Psoas muscle (tissue), 7 donors: ENCODE measurements at regions not wholly inside any gene's neighbourhood (a gene's known extent, or its start where the extent isn't known, plus 50 kb on each side); places are given as distances from the start of the nearest gene placed in this dataset.

Experiments used
- ATAC-seq, 4 donors: fragments of 200-7000 bp; cut with Tn5 transposase; one replicate each; pipeline ENCODE4 v1.9.1; 2020; ENCODE audit warnings: moderate library complexity in 3 of 4, mild to moderate bottlenecking in 2 of 4
- DNase-seq, 2 donors: peaks; one replicate each; pipeline ENCODE4 v3.0.0-alpha.2; 2020
- H3K27ac ChIP-seq: fragments of 200-600 bp; one replicate; pipeline ENCODE4 v1.8.0; 2022
- H3K27me3 ChIP-seq, 3 donors: fragments of 200-600 bp in 1 of 3; one replicate each; pipeline versions ENCODE4 v1.6.1 to v1.8.0; 2013 to 2022; ENCODE audit warnings: low read length in 2 of 3, mild to moderate bottlenecking in 2 of 3, moderate library complexity in 1 of 3; ENCODE audit not compliant: insufficient read depth in 3 of 3
- H3K36me3 ChIP-seq, 2 donors: fragments of 200-600 bp in 1 of 2; one replicate each; pipeline versions ENCODE4 v1.6.1 to v1.8.0; 2013 to 2022; ENCODE audit warnings: low read depth in 1 of 2, mild to moderate bottlenecking in 1 of 2, moderate library complexity in 1 of 2; ENCODE audit not compliant: insufficient read depth in 1 of 2
- H3K4me1 ChIP-seq: fragments of 200-600 bp; one replicate; pipeline ENCODE4 v1.8.0; 2022
- H3K4me3 ChIP-seq: fragments of 200-600 bp; one replicate; pipeline ENCODE4 v1.8.0; 2022; ENCODE audit warnings: mild to moderate bottlenecking
- H3K9me3 ChIP-seq: fragments of 200-600 bp; one replicate; pipeline ENCODE4 v1.8.0; 2022
- CTCF ChIP-seq: fragments of 200-600 bp; IDR thresholded peaks from one replicate; pipeline ENCODE4 v1.8.0; 2022; ENCODE audit warnings: antibody characterized with exemption
- WGBS, 3 donors: extraction: QIAGEN DNeasy Blood & Tissue Kit; methylation state at CpG; one replicate each; pipeline versions ENCODE4 v1.1.6 to v1.1.7; 2013; 5-methylcytosine and 5-hydroxymethylcytosine counted together
- intact Hi-C, 2 donors: fragments of 100-400 bp; cut with DNase I; formaldehyde crosslinking; loops; one replicate each; pipeline versions ENCODE4 v1.11.0 to v1.14.2; 2022
- donor health status: healthy with polysubstance abuse.
- donor health status: DM: no; HTN: no; CAD: no; lungs with moderate emphysema.
- donor health status: Bipolar disorder and iron deficiency.
- donor health status: healthy.
- donor health status: DM: yes; HTN: yes; CAD: no.
- donor health status: DM: no; HTN: no; CAD: no.
- donor health status: DM: yes; HTN: yes; CAD: no.

- ATAC-seq = no peak
- H3K27ac ChIP-seq = no peak overlapping the region
- 48 to 63% (median 57%) methylated on average over 3 of the region's 3 CpGs for WGBS, 3 donors
- no peak overlapping the region for H3K4me3 ChIP-seq
- intact Hi-C loops = no loop called here
- H3K4me1 ChIP-seq = no peaks in the 10 kb centered on the region
- DNase-seq = no peak
- H3K36me3 ChIP-seq = no peaks in the 10 kb centered on the region
- TF ChIP-seq CTCF = no peak
- peaks cover 0 to 1% (median 0%) of the 10 kb centered on the region in 3 donors for H3K27me3 ChIP-seq
- no peaks in the 10 kb centered on the region for H3K9me3 ChIP-seq
These were observed 376.5 kb upstream of the PRKCQ start for GRCh38 chr10:6956562-6956961.

GRCh38 chr10:6953271-6953801 lies 373.3 kb upstream of the PRKCQ start:
- no peak for ATAC-seq
- Histone ChIP-seq H3K27me3 (peaks cover 0 to 1% (median 0%) of the 10 kb centered on the region in 3 donors), H3K36me3 (no peaks in the 10 kb centered on the region), H3K4me1 (no peaks in the 10 kb centered on the region), H3K27ac (no peak overlapping the region), H3K4me3 (no peak overlapping the region), H3K9me3 (no peaks in the 10 kb centered on the region)
- intact Hi-C loops = no loop called here
- WGBS, 3 donors = 31 to 45% (median 37%) methylated on average over 6 of the region's 6 CpGs
- TF ChIP-seq CTCF = no peak
- no peak for DNase-seq

- no peaks in the 10 kb centered on the region for H3K9me3 ChIP-seq
These were observed 371.7 kb upstream of the PRKCQ start for GRCh38 chr10:6951732-6952131.

GRCh38 chr10:6950133-6950532 lies 370.1 kb upstream of the PRKCQ start:
- Histone ChIP-seq H3K27ac (no peak overlapping the region), H3K4me3 (no peak overlapping the region), H3K9me3 (no peaks in the 10 kb centered on the region), H3K4me1 (no peaks in the 10 kb centered on the region), H3K36me3 (no peaks in the 10 kb centered on the region), H3K27me3 (peaks cover 0 to 3% (median 0%) of the 10 kb centered on the region in 3 donors)
- 68 to 90% (median 90%) methylated on average over 2 of the region's 2 CpGs for WGBS, 3 donors
- no peak for TF ChIP-seq CTCF
- DNase-seq (no peak), ATAC-seq (no peak)
- intact Hi-C loops = no loop called here

More at GRCh38 chr10:6951732-6952131, 371.7 kb upstream of the PRKCQ start:
- no peak for ATAC-seq
- no peak for DNase-seq
- no peak overlapping the region for H3K27ac ChIP-seq
- no peaks in the 10 kb centered on the region for H3K36me3 ChIP-seq
- peaks cover 0 to 1% (median 0%) of the 10 kb centered on the region in 3 donors for H3K27me3 ChIP-seq
- WGBS, 3 donors = 58 to 70% (median 61%) methylated on average over 4 of the region's 4 CpGs
- H3K4me1 ChIP-seq = no peaks in the 10 kb centered on the region
- H3K4me3 ChIP-seq = no peak overlapping the region
- intact Hi-C loops = no loop called here
- TF ChIP-seq CTCF = no peak

GRCh38 chr10:6944436-6944835 lies 364.4 kb upstream of the PRKCQ start:
- Histone ChIP-seq H3K9me3 (no peaks in the 10 kb centered on the region), H3K27me3 (peaks cover 0 to 8% (median 2%) of the 10 kb centered on the region in 3 donors), H3K4me1 (no peaks in the 10 kb centered on the region), H3K4me3 (no peak overlapping the region), H3K36me3 (no peaks in the 10 kb centered on the region), H3K27ac (no peak overlapping the region)
- intact Hi-C loops = no loop called here
- WGBS, 3 donors = 31 to 52% (median 34%) methylated on average over 4 of the region's 4 CpGs
- no peak for TF ChIP-seq CTCF
- ATAC-seq (no peak), DNase-seq (no peak)
